ENCODE measurements at regions not wholly inside any gene's neighbourhood (a gene's known extent, or its start where the extent isn't known, plus 50 kb on each side); places are given as distances from the start of the nearest gene placed in this dataset.

- WGBS: 49% methylated on average over 4 of the region's 4 CpGs
- TF ChIP-seq POLR2AphosphoS5 (IDR thresholded peaks at IDR 0.05) (no peak), CTCF (IDR thresholded peaks at IDR 0.05) (no peak), POLR2A (IDR thresholded peaks at IDR 0.05) (no peak)
- intact Hi-C loops (cut with DNase I): no loop called here
Measured at GRCh38 chr5:110104726-110105669, 415.3 kb downstream of the MAN2A1 start.

GRCh38 chr5:110105692-110106091 is 416.0 kb downstream of the MAN2A1 start:
- intact Hi-C loops (cut with DNase I): no loop called here
- Histone ChIP-seq H3K27ac (no peak overlapping the region), H3K27me3 (replicated peaks; ENCODE audit: insufficient read depth) (no peaks in the 10 kb centered on the region), H3K4me1 (replicated peaks) (no peaks in the 10 kb centered on the region), H3K36me3 (no peaks in the 10 kb centered on the region), H3K4me3 (no peak overlapping the region), H3K9me3 (no peaks in the 10 kb centered on the region)
- DNase-seq (ENCODE audit: low spot score): peak; percentile 18
- TF ChIP-seq POLR2AphosphoS5 (IDR thresholded peaks at IDR 0.05) (no peak), POLR2A (IDR thresholded peaks at IDR 0.05) (no peak), CTCF (IDR thresholded peaks at IDR 0.05) (no peak)
- WGBS: 21% methylated on average over 2 of the region's 2 CpGs

More at GRCh38 chr5:110104726-110105669, 415.3 kb downstream of the MAN2A1 start:
- H3K9me3 ChIP-seq: no peaks in the 10 kb centered on the region
- no peak overlapping the region for H3K4me3 ChIP-seq
- H3K27ac ChIP-seq: no peak overlapping the region
- no peaks in the 10 kb centered on the region for H3K36me3 ChIP-seq
- no peak for DNase-seq (ENCODE audit: low spot score)
- no peaks in the 10 kb centered on the region for H3K4me1 ChIP-seq (replicated peaks)
- no peaks in the 10 kb centered on the region for H3K27me3 ChIP-seq (replicated peaks; ENCODE audit: insufficient read depth)

GRCh38 chr5:110106750-110107149 is 417.0 kb downstream of the MAN2A1 start:
- Histone ChIP-seq H3K4me1 (replicated peaks) (no peaks in the 10 kb centered on the region), H3K4me3 (no peak overlapping the region), H3K9me3 (no peaks in the 10 kb centered on the region), H3K36me3 (no peaks in the 10 kb centered on the region), H3K27me3 (replicated peaks; ENCODE audit: insufficient read depth) (no peaks in the 10 kb centered on the region), H3K27ac (no peak overlapping the region)
- WGBS: 100% methylated on average over 1 of the region's 1 CpG
- TF ChIP-seq CTCF (IDR thresholded peaks at IDR 0.05) (no peak), POLR2AphosphoS5 (IDR thresholded peaks at IDR 0.05) (no peak), POLR2A (IDR thresholded peaks at IDR 0.05) (no peak)
- no peak for DNase-seq (ENCODE audit: low spot score)
- intact Hi-C loops (cut with DNase I): no loop called here

GRCh38 chr5:110108520-110108919 is 418.8 kb downstream of the MAN2A1 start:
- Histone ChIP-seq H3K9me3 (no peaks in the 10 kb centered on the region), H3K4me1 (replicated peaks) (no peaks in the 10 kb centered on the region), H3K4me3 (no peak overlapping the region), H3K27me3 (replicated peaks; ENCODE audit: insufficient read depth) (no peaks in the 10 kb centered on the region), H3K36me3 (no peaks in the 10 kb centered on the region), H3K27ac (no peak overlapping the region)
- no peak for DNase-seq (ENCODE audit: low spot score)
- no peak for TF ChIP-seq POLR2AphosphoS5 (IDR thresholded peaks at IDR 0.05)
- TF ChIP-seq POLR2A (IDR thresholded peaks at IDR 0.05): no peak
- no peak for TF ChIP-seq CTCF (IDR thresholded peaks at IDR 0.05)
- 75% methylated on average over 4 of the region's 4 CpGs for WGBS
- intact Hi-C loops (cut with DNase I): no loop called here

GRCh38 chr5:110109667-110110066 is 419.9 kb downstream of the MAN2A1 start:
- Histone ChIP-seq H3K9me3 (no peaks in the 10 kb centered on the region), H3K27ac (no peak overlapping the region), H3K36me3 (no peaks in the 10 kb centered on the region), H3K4me1 (replicated peaks) (no peaks in the 10 kb centered on the region), H3K4me3 (no peak overlapping the region), H3K27me3 (replicated peaks; ENCODE audit: insufficient read depth) (no peaks in the 10 kb centered on the region)
- DNase-seq (ENCODE audit: low spot score): no peak
- 89% methylated on average over 3 of the region's 3 CpGs for WGBS
- no peak for TF ChIP-seq POLR2A (IDR thresholded peaks at IDR 0.05)
- intact Hi-C loops (cut with DNase I): no loop called here
